ENCODE measurements at regions not wholly inside any gene's neighbourhood (a gene's known extent, or its start where the extent isn't known, plus 50 kb on each side); places are given as distances from the start of the nearest gene placed in this dataset.

- Histone ChIP-seq H3K36me3 (no peaks in the 10 kb centered on the region), H3K4me1 (peaks cover 9% of the 10 kb centered on the region), H3K27ac (no peak overlapping the region), H3K9me3 (no peaks in the 10 kb centered on the region), H3K4me3 (no peak overlapping the region), H3K27me3 (ENCODE audit: low read depth) (no peaks in the 10 kb centered on the region)
- intact Hi-C loops (cut with DNase I) = no loop called here
- DNase-seq (no peak), ATAC-seq (peak; percentile 41)
- TF ChIP-seq, protein P1, sequence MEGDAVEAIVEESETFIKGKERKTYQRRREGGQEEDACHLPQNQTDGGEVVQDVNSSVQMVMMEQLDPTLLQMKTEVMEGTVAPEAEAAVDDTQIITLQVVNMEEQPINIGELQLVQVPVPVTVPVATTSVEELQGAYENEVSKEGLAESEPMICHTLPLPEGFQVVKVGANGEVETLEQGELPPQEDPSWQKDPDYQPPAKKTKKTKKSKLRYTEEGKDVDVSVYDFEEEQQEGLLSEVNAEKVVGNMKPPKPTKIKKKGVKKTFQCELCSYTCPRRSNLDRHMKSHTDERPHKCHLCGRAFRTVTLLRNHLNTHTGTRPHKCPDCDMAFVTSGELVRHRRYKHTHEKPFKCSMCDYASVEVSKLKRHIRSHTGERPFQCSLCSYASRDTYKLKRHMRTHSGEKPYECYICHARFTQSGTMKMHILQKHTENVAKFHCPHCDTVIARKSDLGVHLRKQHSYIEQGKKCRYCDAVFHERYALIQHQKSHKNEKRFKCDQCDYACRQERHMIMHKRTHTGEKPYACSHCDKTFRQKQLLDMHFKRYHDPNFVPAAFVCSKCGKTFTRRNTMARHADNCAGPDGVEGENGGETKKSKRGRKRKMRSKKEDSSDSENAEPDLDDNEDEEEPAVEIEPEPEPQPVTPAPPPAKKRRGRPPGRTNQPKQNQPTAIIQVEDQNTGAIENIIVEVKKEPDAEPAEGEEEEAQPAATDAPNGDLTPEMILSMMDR (IDR thresholded peaks at IDR 0.05) = no peak
Measured at GRCh38 chr4:38281371-38282071, 321.3 kb downstream of the PTTG2 start.

GRCh38 chr4:38283724-38284123 lies 323.5 kb downstream of the PTTG2 start:
- H3K36me3 ChIP-seq = no peaks in the 10 kb centered on the region

GRCh38 chr4:38284294-38285030 lies 324.3 kb downstream of the PTTG2 start:
- Histone ChIP-seq H3K27me3 (ENCODE audit: low read depth) (no peaks in the 10 kb centered on the region), H3K9me3 (no peaks in the 10 kb centered on the region), H3K4me1 (peaks cover 9% of the 10 kb centered on the region), H3K36me3 (no peaks in the 10 kb centered on the region), H3K27ac (no peak overlapping the region), H3K4me3 (no peak overlapping the region)
- TF ChIP-seq, protein P1 (IDR thresholded peaks at IDR 0.05) = no peak
- DNase-seq (no peak), ATAC-seq (no peak)
- intact Hi-C loops (cut with DNase I) = no loop called here

More at GRCh38 chr4:38283724-38284123, 323.5 kb downstream of the PTTG2 start:
- Histone ChIP-seq H3K4me1 (peaks cover 9% of the 10 kb centered on the region), H3K4me3 (no peak overlapping the region), H3K27me3 (ENCODE audit: low read depth) (no peaks in the 10 kb centered on the region), H3K27ac (no peak overlapping the region), H3K9me3 (no peaks in the 10 kb centered on the region)
- ATAC-seq (no peak), DNase-seq (no peak)
- TF ChIP-seq, protein P1 (IDR thresholded peaks at IDR 0.05) = no peak
- intact Hi-C loops (cut with DNase I) = no loop called here

GRCh38 chr4:38287101-38287851 lies 327.1 kb downstream of the PTTG2 start:
- no peaks in the 10 kb centered on the region for H3K9me3 ChIP-seq
- TF ChIP-seq, protein P1 (IDR thresholded peaks at IDR 0.05) = no peak
- no peaks in the 10 kb centered on the region for H3K27me3 ChIP-seq (ENCODE audit: low read depth)
- H3K27ac ChIP-seq = no peak overlapping the region
- intact Hi-C loops (cut with DNase I) = no loop called here
- no peaks in the 10 kb centered on the region for H3K36me3 ChIP-seq
- DNase-seq = no peak
- no peaks in the 10 kb centered on the region for H3K4me1 ChIP-seq
- H3K4me3 ChIP-seq = no peak overlapping the region
- ATAC-seq = no peak

- Histone ChIP-seq H3K4me3 (no peak overlapping the region), H3K27me3 (ENCODE audit: low read depth) (no peaks in the 10 kb centered on the region), H3K36me3 (no peaks in the 10 kb centered on the region), H3K27ac (no peak overlapping the region), H3K9me3 (peaks cover 9% of the 10 kb centered on the region), H3K4me1 (no peaks in the 10 kb centered on the region)
- intact Hi-C loops (cut with DNase I) = no loop called here
- no peak for ATAC-seq
- DNase-seq = no peak
- TF ChIP-seq, protein P1 (IDR thresholded peaks at IDR 0.05) = no peak
Measured at GRCh38 chr4:38289553-38289952, 329.4 kb downstream of the PTTG2 start.

All from lower lobe of right lung (tissue), 2 donors.